H1 (cell line): ENCODE measurements at regions not wholly inside any gene's neighbourhood (a gene's known extent, or its start where the extent isn't known, plus 50 kb on each side); places are given as distances from the start of the nearest gene placed in this dataset.

Experiments used
- EP300 ChIP-seq, 2 experiments: IDR thresholded peaks; 1 replicate in 1 of 2; 2 replicates in 1 of 2; pipeline ENCODE4 v1.6.1; 2011 to 2012; ENCODE audit warnings: low read depth in 2 of 2, low read length in 2 of 2, mild to moderate bottlenecking in 2 of 2, borderline replicate concordance in 1 of 2, inconsistent platforms in 1 of 2, moderate library complexity in 1 of 2
- POLR2A ChIP-seq, 2 experiments: IDR thresholded peaks; 1 replicate in 1 of 2; 2 replicates in 1 of 2; pipeline ENCODE4 v1.6.1; 2011; ENCODE audit warnings: low read depth in 2 of 2, low read length in 2 of 2, mild to moderate bottlenecking in 2 of 2; ENCODE audit errors: control extremely low read depth in 1 of 2
- USF2 ChIP-seq: IDR thresholded peaks from 2 replicates; pipeline ENCODE4 v1.6.1; 2011; ENCODE audit warnings: low read length, improper control_type of control experiment

GRCh38 chr14:97275276-97275675 lies 478.1 kb downstream of the VRK1 start:
- TF ChIP-seq POLR2A (IDR thresholded peaks at IDR 0.05; ENCODE audit: control extremely low read depth in 1 of 2, low read depth in 2 of 2, low read length in 2 of 2) (no peak), EP300 (IDR thresholded peaks at IDR 0.05; ENCODE audit: borderline replicate concordance in 1 of 2, low read depth in 2 of 2, low read length in 2 of 2) (no peak), USF2 (no peak)
